CD14-positive monocyte (primary cell): ENCODE measurements at regions not wholly inside any gene's neighbourhood (a gene's known extent, or its start where the extent isn't known, plus 50 kb on each side); places are given as distances from the start of the nearest gene placed in this dataset.
"Not testable (repeated sequence)": the region's sequence is repeated elsewhere in the genome, so short reads cannot be mapped to it uniquely, and the experiment has no call there.

Source experiments
- DNase-seq, 3 donors: peaks; one replicate each; pipeline ENCODE4 v3.0.0-alpha.2; 2011 to 2022
- H2AFZ ChIP-seq: 2 replicates; pipeline ENCODE4 v1.6.0; 2012; ENCODE audit warnings: mild to moderate bottlenecking, low read depth, low read length, inconsistent platforms; ENCODE audit not compliant: insufficient read depth, poor library complexity, severe bottlenecking
- H3K27ac ChIP-seq, 2 donors: 1 replicate in 1 of 2; 2 replicates in 1 of 2; pipeline ENCODE4 v1.5.1; 2012 to 2013; ENCODE audit warnings: low read length in 2 of 2, control low read depth in 1 of 2, inconsistent platforms in 1 of 2, low read depth in 1 of 2, mild to moderate bottlenecking in 1 of 2
- H3K27me3 ChIP-seq, 2 donors: one replicate each; pipeline versions ENCODE4 v1.6.0 to v1.6.1; 2011 to 2013; ENCODE audit warnings: low read length in 2 of 2; ENCODE audit not compliant: control insufficient read depth in 2 of 2, insufficient read depth in 2 of 2
- H3K36me3 ChIP-seq, 2 donors: replicated peaks in 1 of 2; 1 replicate in 1 of 2; 2 replicates in 1 of 2; pipeline versions ENCODE4 v1.5.1 to v1.6.1; 2012 to 2013; ENCODE audit warnings: low read length in 2 of 2, control low read depth in 1 of 2, inconsistent platforms in 1 of 2, mild to moderate bottlenecking in 1 of 2; ENCODE audit not compliant: insufficient read depth in 2 of 2, control insufficient read depth in 1 of 2
- H3K4me1 ChIP-seq, 2 donors: 1 replicate in 1 of 2; 2 replicates in 1 of 2; pipeline versions ENCODE4 v1.5.1 to v1.6.1; 2012 to 2013; ENCODE audit warnings: low read length in 2 of 2, control low read depth in 1 of 2, inconsistent platforms in 1 of 2, mild to moderate bottlenecking in 1 of 2, moderate library complexity in 1 of 2; ENCODE audit not compliant: insufficient read depth in 2 of 2, control insufficient read depth in 1 of 2
- H3K4me2 ChIP-seq: replicated peaks from 2 replicates; pipeline ENCODE3; 2012; ENCODE audit warnings: low read length, moderate library complexity, mild to moderate bottlenecking; ENCODE audit not compliant: poor library complexity, severe bottlenecking; ENCODE audit errors: extremely low read depth
- H3K4me3 ChIP-seq, 3 experiments: fragments of 200-600 bp in 1 of 3; sonication (generic) in 1 of 3; replicated peaks in 1 of 3; 1 replicate in 2 of 3; 2 replicates in 1 of 3; pipeline ENCODE4 v1.5.1; 2011 to 2013; ENCODE audit warnings: low read length in 3 of 3, mild to moderate bottlenecking in 3 of 3, control low read depth in 2 of 3, low read depth in 2 of 3, inconsistent platforms in 1 of 3, moderate library complexity in 1 of 3
- H3K79me2 ChIP-seq: 2 replicates; pipeline ENCODE4 v1.6.0; 2012; ENCODE audit warnings: mild to moderate bottlenecking, control low read depth, inconsistent platforms, low read length, moderate library complexity; ENCODE audit not compliant: insufficient read depth
- H3K9ac ChIP-seq: 2 replicates; pipeline ENCODE4 v1.6.0; 2017; ENCODE audit warnings: low read length, mild to moderate bottlenecking; ENCODE audit not compliant: insufficient read depth, poor library complexity, severe bottlenecking
- H3K9me3 ChIP-seq, 2 donors: replicated peaks in 1 of 2; 1 replicate in 1 of 2; 2 replicates in 1 of 2; pipeline versions ENCODE4 v1.5.1 to v1.6.1; 2012 to 2013; ENCODE audit warnings: low read length in 2 of 2, control low read depth in 1 of 2; ENCODE audit not compliant: control insufficient read depth in 1 of 2, insufficient read depth in 1 of 2
- H4K20me1 ChIP-seq: 2 replicates; pipeline ENCODE4 v1.6.0; 2012; ENCODE audit warnings: mild to moderate bottlenecking, low read length, control low read depth, moderate library complexity; ENCODE audit not compliant: insufficient read depth
- H3K27ac Mint-ChIP-seq, 7 donors: one replicate each; pipeline ENCODE4 v1.8.0; 2020; ENCODE audit warnings: mild to moderate bottlenecking in 7 of 7, mixed read lengths in 7 of 7, moderate library complexity in 6 of 7, inconsistent platforms in 2 of 7
- H3K27me3 Mint-ChIP-seq, 3 donors: one replicate each; pipeline ENCODE4 v1.8.0; 2021 to 2022; ENCODE audit warnings: low read depth in 3 of 3, mild to moderate bottlenecking in 3 of 3, mixed read lengths in 3 of 3, moderate library complexity in 3 of 3, inconsistent platforms in 1 of 3
- H3K36me3 Mint-ChIP-seq, 2 donors: one replicate each; pipeline ENCODE4 v1.8.0; 2020; ENCODE audit warnings: mixed read lengths in 2 of 2, inconsistent platforms in 1 of 2, mild to moderate bottlenecking in 1 of 2
- H3K4me1 Mint-ChIP-seq: one replicate; pipeline ENCODE4 v1.8.0; 2020; ENCODE audit warnings: mild to moderate bottlenecking, mixed read lengths
- H3K4me3 Mint-ChIP-seq, 2 donors: one replicate each; pipeline ENCODE4 v1.8.0; 2020; ENCODE audit warnings: mild to moderate bottlenecking in 2 of 2, mixed read lengths in 2 of 2, moderate library complexity in 1 of 2
- H3K9me3 Mint-ChIP-seq, 7 donors: one replicate each; pipeline ENCODE4 v1.8.0; 2020 to 2022; ENCODE audit warnings: mixed read lengths in 7 of 7, mild to moderate bottlenecking in 6 of 7, moderate library complexity in 6 of 7, inconsistent platforms in 2 of 7
- CTCF ChIP-seq: fragments of 200-600 bp; IDR thresholded peaks from one replicate; pipeline ENCODE4 v1.8.0; 2022; ENCODE audit warnings: antibody characterized with exemption, mild to moderate bottlenecking
- WGBS: methylation state at CpG from one replicate; pipeline ENCODE4 v1.1.5; 2013; ENCODE audit warnings: missing lambda C conversion rate; ENCODE audit not compliant: insufficient coverage; 5-methylcytosine and 5-hydroxymethylcytosine counted together
- intact Hi-C, 2 donors: fragments of 100-400 bp; cut with micrococcal nuclease; formaldehyde crosslinking; loops; one replicate each; pipeline versions ENCODE4 v1.15.0 to v1.15.1; 2023

- no peaks in the 10 kb centered on the region for H3K36me3 Mint-ChIP-seq
- no peak overlapping the region for H3K9ac ChIP-seq
- no peaks in the 10 kb centered on the region for H3K27me3 ChIP-seq
- WGBS: no CpG with 5 or more reads among the region's 3 CpGs
- DNase-seq: no peak
- H3K27ac Mint-ChIP-seq: no peak overlapping the region
- H3K4me1 ChIP-seq: peaks cover 10 to 12% of the 10 kb centered on the region in 2 donors
- H2AFZ ChIP-seq: no peak overlapping the region
- no peak overlapping the region for H3K4me3 Mint-ChIP-seq
- no peaks in the 10 kb centered on the region for H3K9me3 ChIP-seq
- no peaks in the 10 kb centered on the region for H3K79me2 ChIP-seq
- no peak overlapping the region for H3K4me3 ChIP-seq
- no peak overlapping the region for H3K4me2 ChIP-seq
- no peaks in the 10 kb centered on the region for H4K20me1 ChIP-seq
- intact Hi-C loops: no loop called here
- no peak for TF ChIP-seq CTCF
- peaks cover 0 to 11% (median 2%) of the 10 kb centered on the region in 7 donors for H3K9me3 Mint-ChIP-seq
- H3K27ac ChIP-seq: no peak overlapping the region
- H3K27me3 Mint-ChIP-seq: peaks cover 0 to 2% (median 0%) of the 10 kb centered on the region in 3 donors
- no peaks in the 10 kb centered on the region for H3K36me3 ChIP-seq
- peaks cover 24% of the 10 kb centered on the region for H3K4me1 Mint-ChIP-seq
Measured at GRCh38 chr9:87781331-87781730, 55.4 kb downstream of the CTSL start.

DNA sequence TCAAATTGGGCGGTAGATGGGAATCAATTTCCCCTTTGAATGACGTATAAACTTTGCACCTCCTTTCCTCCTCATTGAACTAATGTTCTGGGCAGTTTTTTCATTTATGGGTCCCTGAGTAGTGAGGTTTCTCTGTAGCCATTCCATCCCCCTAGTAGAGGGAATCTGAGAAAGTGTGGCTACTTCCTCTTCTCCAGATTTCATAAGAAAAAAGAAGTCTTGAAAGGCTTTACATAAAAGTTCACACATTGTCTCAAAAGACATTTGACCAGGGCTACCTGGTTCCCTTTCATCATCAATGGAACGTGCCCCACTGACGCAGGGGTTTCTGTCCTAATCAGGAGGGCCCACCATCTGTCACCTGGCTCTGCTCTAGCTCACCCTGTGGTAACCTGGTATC lies 57.3 kb downstream of the CTSL start:
- Mint-ChIP-seq H3K27me3 (peaks cover 0 to 2% (median 0%) of the 10 kb centered on the region in 3 donors), H3K9me3 (peaks cover 0 to 13% (median 2%) of the 10 kb centered on the region in 7 donors), H3K27ac (peak overlapping the region in 5 of 7 donors; percentile 5 to 77 (median 35)), H3K36me3 (no peaks in the 10 kb centered on the region), H3K4me1 (peaks cover 28% of the 10 kb centered on the region), H3K4me3 (no peak overlapping the region)
- no peaks in the 10 kb centered on the region for H3K36me3 ChIP-seq
- H3K27ac ChIP-seq: no peak overlapping the region
- H3K9ac ChIP-seq: no peak overlapping the region
- no peak for TF ChIP-seq CTCF
- no peaks in the 10 kb centered on the region for H3K9me3 ChIP-seq
- intact Hi-C loops: no loop called here
- no peaks in the 10 kb centered on the region for H3K27me3 ChIP-seq
- H4K20me1 ChIP-seq: no peaks in the 10 kb centered on the region
- DNase-seq: peak; percentile 12 to 46 (median 26)
- H3K4me3 ChIP-seq: no peak overlapping the region
- WGBS: 52% methylated on average over 2 of the region's 4 CpGs
- H3K79me2 ChIP-seq: no peaks in the 10 kb centered on the region
- peaks cover 12 to 13% of the 10 kb centered on the region in 2 donors for H3K4me1 ChIP-seq
- H2AFZ ChIP-seq: peak overlapping the region; percentile 26
- no peak overlapping the region for H3K4me2 ChIP-seq

DNA sequence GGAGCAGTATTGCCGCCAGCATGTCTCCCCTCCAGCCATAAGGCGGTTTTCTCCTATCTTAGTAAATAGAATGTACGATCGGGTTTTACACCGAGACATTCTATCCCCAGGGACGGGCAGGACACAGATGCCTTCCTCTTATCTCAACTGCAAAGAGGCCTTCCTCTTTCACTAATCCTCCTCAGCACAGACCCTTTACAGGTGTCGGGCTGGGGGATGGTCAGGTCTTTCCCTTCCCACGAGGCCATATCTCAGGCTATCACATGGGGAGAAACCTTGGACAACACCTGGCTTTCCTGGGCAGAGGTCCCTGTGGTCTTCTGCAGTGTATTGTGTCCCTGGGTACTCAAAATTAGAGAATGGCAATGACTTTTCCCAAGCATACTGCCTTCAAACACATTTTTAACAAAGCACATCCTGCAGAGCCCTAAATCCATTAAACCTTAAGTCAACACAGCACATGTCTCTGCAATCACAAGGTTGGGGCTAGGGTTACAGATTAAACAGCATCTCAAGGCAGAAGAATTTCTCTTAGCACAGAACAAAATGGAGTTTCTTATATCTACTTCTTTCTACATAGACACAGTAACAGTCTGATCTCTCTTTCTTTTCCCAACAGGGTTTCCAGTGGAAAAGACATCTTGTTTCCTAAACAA lies 59.5 kb downstream of the CTSL start:
- H4K20me1 ChIP-seq, H3K36me3 ChIP-seq, H3K27me3 Mint-ChIP-seq, H3K27me3 ChIP-seq, H3K4me2 ChIP-seq, DNase-seq, H2AFZ ChIP-seq, H3K9me3 Mint-ChIP-seq, H3K4me3 Mint-ChIP-seq, intact Hi-C loops, H3K9ac ChIP-seq, H3K27ac Mint-ChIP-seq, H3K4me3 ChIP-seq, H3K36me3 Mint-ChIP-seq, H3K9me3 ChIP-seq, H3K27ac ChIP-seq, H3K79me2 ChIP-seq: not testable (repeated sequence)
- H3K4me1 Mint-ChIP-seq: peaks cover 28% of the 10 kb centered on the region
- no CpG with 5 or more reads among the region's 8 CpGs for WGBS
- peaks cover 12 to 13% of the 10 kb centered on the region in 2 donors for H3K4me1 ChIP-seq
